ENCODE measurements at regions not wholly inside any gene's neighbourhood (a gene's known extent, or its start where the extent isn't known, plus 50 kb on each side); places are given as distances from the start of the nearest gene placed in this dataset.

DNA sequence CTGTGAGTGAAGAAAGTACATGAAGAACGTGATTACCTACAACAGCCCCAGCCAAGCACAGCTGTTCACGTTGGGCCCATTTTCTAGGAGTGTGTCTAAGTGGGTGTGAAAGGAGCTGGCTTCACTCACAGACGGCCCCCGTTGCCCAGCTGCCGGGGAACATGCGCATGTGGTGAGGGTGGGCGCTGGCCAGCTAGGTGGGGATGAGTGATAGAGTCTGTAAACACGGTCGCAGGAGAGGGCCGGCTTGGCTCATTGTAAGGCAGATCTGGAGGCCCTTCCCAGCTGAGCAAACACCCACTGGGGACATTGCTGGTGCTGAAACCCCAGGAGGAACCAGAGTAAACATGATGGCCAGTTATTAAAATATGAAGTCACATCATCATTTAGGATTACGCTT, 160.5 kb downstream of the TEX29 start:
- H3K9me2 ChIP-seq (ENCODE audit: insufficient read depth): no peaks in the 10 kb centered on the region
- no peaks in the 10 kb centered on the region for H3K36me3 ChIP-seq (ENCODE audit: insufficient read depth)
- Mint-ChIP-seq H3K4me1 (peaks cover 2% of the 10 kb centered on the region), H3K27ac (no peak overlapping the region), H3K9me3 (peaks cover 6% of the 10 kb centered on the region), H3K36me3 (ENCODE audit: low read depth) (peaks cover 6% of the 10 kb centered on the region; the same call in 2 of the 3 replicates), H3K4me3 (no peak overlapping the region), H3K27me3 (ENCODE audit: insufficient read depth, low read depth, poor library complexity) (peaks cover 10% of the 10 kb centered on the region)
- no peaks in the 10 kb centered on the region for H3F3A ChIP-seq (replicated peaks; ENCODE audit: low read depth)
- TF ChIP-seq STAT1 (IDR thresholded peaks at IDR 0.05; ENCODE audit: unreplicated experiment) (no peak), ZNF114 (CRISPR knock-in tag; IDR thresholded peaks at IDR 0.05) (no peak), JUNB (IDR thresholded peaks at IDR 0.05; ENCODE audit: unreplicated experiment) (no peak), CREB1 (CRISPR knock-in tag; IDR thresholded peaks at IDR 0.05; ENCODE audit: low read depth) (no peak), NANOG (IDR thresholded peaks at IDR 0.05; ENCODE audit: borderline replicate concordance) (no peak), EZH2 (IDR thresholded peaks at IDR 0.05; ENCODE audit: low read depth, unreplicated experiment) (no peak)
- TF ChIP-seq, protein P1, sequence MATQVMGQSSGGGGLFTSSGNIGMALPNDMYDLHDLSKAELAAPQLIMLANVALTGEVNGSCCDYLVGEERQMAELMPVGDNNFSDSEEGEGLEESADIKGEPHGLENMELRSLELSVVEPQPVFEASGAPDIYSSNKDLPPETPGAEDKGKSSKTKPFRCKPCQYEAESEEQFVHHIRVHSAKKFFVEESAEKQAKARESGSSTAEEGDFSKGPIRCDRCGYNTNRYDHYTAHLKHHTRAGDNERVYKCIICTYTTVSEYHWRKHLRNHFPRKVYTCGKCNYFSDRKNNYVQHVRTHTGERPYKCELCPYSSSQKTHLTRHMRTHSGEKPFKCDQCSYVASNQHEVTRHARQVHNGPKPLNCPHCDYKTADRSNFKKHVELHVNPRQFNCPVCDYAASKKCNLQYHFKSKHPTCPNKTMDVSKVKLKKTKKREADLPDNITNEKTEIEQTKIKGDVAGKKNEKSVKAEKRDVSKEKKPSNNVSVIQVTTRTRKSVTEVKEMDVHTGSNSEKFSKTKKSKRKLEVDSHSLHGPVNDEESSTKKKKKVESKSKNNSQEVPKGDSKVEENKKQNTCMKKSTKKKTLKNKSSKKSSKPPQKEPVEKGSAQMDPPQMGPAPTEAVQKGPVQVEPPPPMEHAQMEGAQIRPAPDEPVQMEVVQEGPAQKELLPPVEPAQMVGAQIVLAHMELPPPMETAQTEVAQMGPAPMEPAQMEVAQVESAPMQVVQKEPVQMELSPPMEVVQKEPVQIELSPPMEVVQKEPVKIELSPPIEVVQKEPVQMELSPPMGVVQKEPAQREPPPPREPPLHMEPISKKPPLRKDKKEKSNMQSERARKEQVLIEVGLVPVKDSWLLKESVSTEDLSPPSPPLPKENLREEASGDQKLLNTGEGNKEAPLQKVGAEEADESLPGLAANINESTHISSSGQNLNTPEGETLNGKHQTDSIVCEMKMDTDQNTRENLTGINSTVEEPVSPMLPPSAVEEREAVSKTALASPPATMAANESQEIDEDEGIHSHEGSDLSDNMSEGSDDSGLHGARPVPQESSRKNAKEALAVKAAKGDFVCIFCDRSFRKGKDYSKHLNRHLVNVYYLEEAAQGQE (IDR thresholded peaks at IDR 0.05; ENCODE audit: unreplicated experiment): no peak
- H3K27ac ChIP-seq (ENCODE audit: low read depth): no peak overlapping the region
- ATAC-seq (no peak), DNase-seq (ENCODE audit: low spot score) (no peak)
- H3K27me3 ChIP-seq (ENCODE audit: insufficient read depth): no peaks in the 10 kb centered on the region
- no peak overlapping the region for H2AFZ ChIP-seq
- no peak overlapping the region for H3K4me2 ChIP-seq
- no peak overlapping the region for H3K4me3 ChIP-seq
- no peaks in the 10 kb centered on the region for H4K20me1 ChIP-seq (replicated peaks; ENCODE audit: insufficient read depth)
- H3K4me1 ChIP-seq (ENCODE audit: insufficient read depth): no peaks in the 10 kb centered on the region
- H3K79me2 ChIP-seq (replicated peaks; ENCODE audit: insufficient read depth): no peaks in the 10 kb centered on the region

DNA sequence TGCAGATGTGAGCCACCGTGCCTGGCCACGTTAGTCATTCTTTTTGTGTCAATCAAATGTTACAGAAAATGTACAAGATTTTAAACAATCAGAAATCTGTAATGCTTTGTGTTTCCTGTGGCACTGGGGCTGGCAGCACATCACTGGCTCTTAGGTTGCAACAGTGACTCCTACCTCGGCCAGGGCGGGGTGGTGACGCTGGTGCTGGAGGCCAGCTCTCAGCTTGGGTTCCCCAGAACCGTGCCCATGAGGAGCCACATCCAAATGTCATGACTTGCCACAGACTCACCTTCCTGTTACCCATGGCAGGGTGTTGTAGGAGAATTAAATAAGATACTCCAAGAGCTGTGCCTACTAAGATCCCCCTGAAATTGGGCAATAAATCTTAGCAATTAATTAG, 161.7 kb downstream of the TEX29 start:
- Histone ChIP-seq H3K4me2 (no peak overlapping the region), H3K36me3 (ENCODE audit: insufficient read depth) (no peaks in the 10 kb centered on the region), H3F3A (replicated peaks; ENCODE audit: low read depth) (no peaks in the 10 kb centered on the region), H4K20me1 (replicated peaks; ENCODE audit: insufficient read depth) (no peaks in the 10 kb centered on the region), H3K27me3 (ENCODE audit: insufficient read depth) (no peaks in the 10 kb centered on the region), H3K4me1 (ENCODE audit: insufficient read depth) (no peaks in the 10 kb centered on the region), H3K9me2 (ENCODE audit: insufficient read depth) (no peaks in the 10 kb centered on the region), H3K27ac (ENCODE audit: low read depth) (no peak overlapping the region), H3K79me2 (replicated peaks; ENCODE audit: insufficient read depth) (no peaks in the 10 kb centered on the region), H2AFZ (no peak overlapping the region), H3K4me3 (no peak overlapping the region)
- ATAC-seq: no peak
- no peak overlapping the region for H3K4me3 Mint-ChIP-seq
- H3K36me3 Mint-ChIP-seq (ENCODE audit: low read depth): peaks cover 12% of the 10 kb centered on the region; the same call in 2 of the 3 replicates
- no peak overlapping the region for H3K27ac Mint-ChIP-seq
- peaks cover 2% of the 10 kb centered on the region; the same call in 2 of the 3 replicates for H3K4me1 Mint-ChIP-seq
- peaks cover 17% of the 10 kb centered on the region for H3K9me3 Mint-ChIP-seq
- H3K27me3 Mint-ChIP-seq (ENCODE audit: insufficient read depth, low read depth, poor library complexity): peaks cover 12% of the 10 kb centered on the region
- DNase-seq (ENCODE audit: low spot score): no peak
- TF ChIP-seq EZH2phosphoT487 (IDR thresholded peaks at IDR 0.05; ENCODE audit: unreplicated experiment): no peak
- TF ChIP-seq STAT1 (IDR thresholded peaks at IDR 0.05; ENCODE audit: unreplicated experiment): no peak
- TF ChIP-seq POLR2AphosphoS5 (IDR thresholded peaks at IDR 0.05; ENCODE audit: low read depth): no peak
- TF ChIP-seq EZH2 (IDR thresholded peaks at IDR 0.05; ENCODE audit: low read depth, unreplicated experiment): no peak
- TF ChIP-seq, protein P2, sequence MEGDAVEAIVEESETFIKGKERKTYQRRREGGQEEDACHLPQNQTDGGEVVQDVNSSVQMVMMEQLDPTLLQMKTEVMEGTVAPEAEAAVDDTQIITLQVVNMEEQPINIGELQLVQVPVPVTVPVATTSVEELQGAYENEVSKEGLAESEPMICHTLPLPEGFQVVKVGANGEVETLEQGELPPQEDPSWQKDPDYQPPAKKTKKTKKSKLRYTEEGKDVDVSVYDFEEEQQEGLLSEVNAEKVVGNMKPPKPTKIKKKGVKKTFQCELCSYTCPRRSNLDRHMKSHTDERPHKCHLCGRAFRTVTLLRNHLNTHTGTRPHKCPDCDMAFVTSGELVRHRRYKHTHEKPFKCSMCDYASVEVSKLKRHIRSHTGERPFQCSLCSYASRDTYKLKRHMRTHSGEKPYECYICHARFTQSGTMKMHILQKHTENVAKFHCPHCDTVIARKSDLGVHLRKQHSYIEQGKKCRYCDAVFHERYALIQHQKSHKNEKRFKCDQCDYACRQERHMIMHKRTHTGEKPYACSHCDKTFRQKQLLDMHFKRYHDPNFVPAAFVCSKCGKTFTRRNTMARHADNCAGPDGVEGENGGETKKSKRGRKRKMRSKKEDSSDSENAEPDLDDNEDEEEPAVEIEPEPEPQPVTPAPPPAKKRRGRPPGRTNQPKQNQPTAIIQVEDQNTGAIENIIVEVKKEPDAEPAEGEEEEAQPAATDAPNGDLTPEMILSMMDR (conservative IDR thresholded peaks at IDR 0.05; ENCODE audit: low read depth in 2 of 2): no peak
- no peak for TF ChIP-seq CREB1 (CRISPR knock-in tag; IDR thresholded peaks at IDR 0.05; ENCODE audit: low read depth)
- no peak for TF ChIP-seq JUNB (IDR thresholded peaks at IDR 0.05; ENCODE audit: unreplicated experiment)
- TF ChIP-seq, protein P3, sequence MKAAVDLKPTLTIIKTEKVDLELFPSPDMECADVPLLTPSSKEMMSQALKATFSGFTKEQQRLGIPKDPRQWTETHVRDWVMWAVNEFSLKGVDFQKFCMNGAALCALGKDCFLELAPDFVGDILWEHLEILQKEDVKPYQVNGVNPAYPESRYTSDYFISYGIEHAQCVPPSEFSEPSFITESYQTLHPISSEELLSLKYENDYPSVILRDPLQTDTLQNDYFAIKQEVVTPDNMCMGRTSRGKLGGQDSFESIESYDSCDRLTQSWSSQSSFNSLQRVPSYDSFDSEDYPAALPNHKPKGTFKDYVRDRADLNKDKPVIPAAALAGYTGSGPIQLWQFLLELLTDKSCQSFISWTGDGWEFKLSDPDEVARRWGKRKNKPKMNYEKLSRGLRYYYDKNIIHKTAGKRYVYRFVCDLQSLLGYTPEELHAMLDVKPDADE (IDR thresholded peaks at IDR 0.05): no peak
- TF ChIP-seq ZNF331 (CRISPR knock-in tag; IDR thresholded peaks at IDR 0.05; ENCODE audit: low read depth): no peak

Measured in GM23338 (cell line).